GM23338 (cell line): ENCODE measurements at regions not wholly inside any gene's neighbourhood (a gene's known extent, or its start where the extent isn't known, plus 50 kb on each side); places are given as distances from the start of the nearest gene placed in this dataset.

Source experiments
- ATAC-seq: fragments of 200-7000 bp; cut with Tn5 transposase; 3 replicates; pipeline ENCODE4 v1.9.1; 2020
- DNase-seq: peaks from one replicate; pipeline ENCODE4 v3.0.0-alpha.2; 2015; ENCODE audit warnings: low spot score
- H2AFZ ChIP-seq: fragments of 200-600 bp; sonication (generic); 2 replicates; pipeline ENCODE4 v1.8.0; 2016; ENCODE audit warnings: antibody characterized with exemption, mild to moderate bottlenecking, moderate library complexity
- H3F3A ChIP-seq: fragments of 200-600 bp; sonication (generic); replicated peaks from 2 replicates; pipeline ENCODE4 v1.8.0; 2017; ENCODE audit warnings: antibody characterized with exemption, mixed run types, low read depth
- H3K27ac ChIP-seq: fragments of 200-600 bp; sonication (generic); 2 replicates; pipeline ENCODE4 v1.6.1; 2016; ENCODE audit warnings: low read depth
- H3K27me3 ChIP-seq: fragments of 200-600 bp; sonication (generic); 2 replicates; pipeline ENCODE4 v1.8.0; 2016; ENCODE audit warnings: mild to moderate bottlenecking, mixed run types, moderate library complexity; ENCODE audit not compliant: insufficient read depth
- H3K36me3 ChIP-seq: fragments of 200-600 bp; sonication (generic); 2 replicates; pipeline ENCODE4 v1.8.0; 2016; ENCODE audit warnings: mild to moderate bottlenecking; ENCODE audit not compliant: insufficient read depth
- H3K4me1 ChIP-seq: fragments of 200-600 bp; sonication (generic); 2 replicates; pipeline ENCODE4 v1.8.0; 2016; ENCODE audit warnings: mild to moderate bottlenecking, moderate library complexity; ENCODE audit not compliant: insufficient read depth
- H3K4me2 ChIP-seq: fragments of 200-600 bp; sonication (generic); 2 replicates; pipeline ENCODE4 v1.7.1; 2017; ENCODE audit warnings: mixed run types
- H3K4me3 ChIP-seq: fragments of 200-600 bp; sonication (generic); 2 replicates; pipeline ENCODE4 v1.6.1; 2016; ENCODE audit warnings: mixed run types
- H3K79me2 ChIP-seq: fragments of 200-600 bp; sonication (generic); replicated peaks from 2 replicates; pipeline ENCODE4 v1.8.0; 2017; ENCODE audit warnings: mild to moderate bottlenecking; ENCODE audit not compliant: insufficient read depth
- H3K9me2 ChIP-seq: fragments of 200-600 bp; sonication (generic); 2 replicates; pipeline ENCODE4 v1.8.0; 2017; ENCODE audit not compliant: insufficient read depth
- H4K20me1 ChIP-seq: fragments of 200-600 bp; sonication (generic); replicated peaks from 2 replicates; pipeline ENCODE4 v1.8.0; 2017; ENCODE audit warnings: mild to moderate bottlenecking; ENCODE audit not compliant: insufficient read depth
- H3K27ac Mint-ChIP-seq: 2 replicates; pipeline ENCODE4 v1.8.0; 2020; ENCODE audit warnings: inconsistent platforms, mild to moderate bottlenecking, moderate library complexity, mixed read lengths
- H3K27me3 Mint-ChIP-seq: 3 replicates; pipeline ENCODE4 v1.8.0; 2022; ENCODE audit warnings: low read depth, mild to moderate bottlenecking, moderate library complexity, mixed read lengths, inconsistent platforms; ENCODE audit not compliant: insufficient read depth, poor library complexity
- H3K36me3 Mint-ChIP-seq: 3 replicates; pipeline ENCODE4 v1.8.0; 2021; ENCODE audit warnings: low read depth, mild to moderate bottlenecking, inconsistent platforms, moderate library complexity, mixed read lengths
- H3K4me1 Mint-ChIP-seq: 3 replicates; pipeline ENCODE4 v1.8.0; 2020; ENCODE audit warnings: mild to moderate bottlenecking, inconsistent platforms, mixed read lengths
- H3K4me3 Mint-ChIP-seq: 3 replicates; pipeline ENCODE4 v1.8.0; 2021; ENCODE audit warnings: moderate library complexity, mild to moderate bottlenecking, inconsistent platforms, mixed read lengths
- H3K9me3 Mint-ChIP-seq: 3 replicates; pipeline ENCODE4 v1.8.0; 2020; ENCODE audit warnings: moderate library complexity, mild to moderate bottlenecking, inconsistent platforms, mixed read lengths
- CREB1 ChIP-seq: fragments of 250-450 bp; sonication (Bioruptor Pico); IDR thresholded peaks from 2 replicates; pipeline ENCODE4 v1.5.0; 2020; ENCODE audit warnings: low read depth, mild to moderate bottlenecking, moderate library complexity
- CTCF ChIP-seq, 2 experiments: fragments of 200-600 bp in 1 of 2; sonication (generic) in 1 of 2; conservative IDR thresholded peaks; 2 replicates each; pipeline versions ENCODE4 v1.5.1 to v1.6.1; 2016 to 2017; ENCODE audit warnings: antibody characterized with exemption in 2 of 2, low read depth in 2 of 2, mild to moderate bottlenecking in 2 of 2, moderate library complexity in 1 of 2
- ETS1 ChIP-seq: IDR thresholded peaks from 2 replicates; pipeline ENCODE4 v1.6.1; 2016; ENCODE audit warnings: antibody characterized with exemption
- JUNB ChIP-seq: IDR thresholded peaks from one replicate; pipeline ENCODE4 v1.6.1; 2016; ENCODE audit warnings: antibody characterized with exemption; ENCODE audit not compliant: unreplicated experiment
- ZNF114 ChIP-seq: fragments of 250-450 bp; sonication (Bioruptor Pico); IDR thresholded peaks from 2 replicates; pipeline ENCODE4 v1.5.0; 2020; ENCODE audit warnings: mild to moderate bottlenecking, moderate library complexity
- ZNF331 ChIP-seq: fragments of 250-450 bp; sonication (Bioruptor Pico); IDR thresholded peaks from 2 replicates; pipeline ENCODE4 v1.5.0; 2020; ENCODE audit warnings: low read depth, mild to moderate bottlenecking, moderate library complexity
- ZNF462 ChIP-seq: fragments of 250-450 bp; sonication (Bioruptor Pico); IDR thresholded peaks from 2 replicates; pipeline ENCODE4 v1.5.0; 2020; ENCODE audit warnings: mild to moderate bottlenecking, moderate library complexity

- Mint-ChIP-seq H3K27me3 (peaks cover 2% of the 10 kb centered on the region), H3K27ac (no peak overlapping the region), H3K36me3 (no peaks in the 10 kb centered on the region), H3K4me3 (no peak overlapping the region), H3K4me1 (peaks cover 12% of the 10 kb centered on the region; the same call in 2 of the 3 replicates), H3K9me3 (no peaks in the 10 kb centered on the region)
- no peak for TF ChIP-seq ZNF462 (CRISPR knock-in tag)
- no peak for TF ChIP-seq ZNF331 (CRISPR knock-in tag)
- TF ChIP-seq CTCF (conservative IDR thresholded peaks at IDR 0.05; ENCODE audit: low read depth in 2 of 2) = no peak
- no peak for TF ChIP-seq CREB1 (CRISPR knock-in tag)
- no peak for TF ChIP-seq ZNF114 (CRISPR knock-in tag)
- TF ChIP-seq ETS1 = no peak
- no peak for TF ChIP-seq JUNB
- Histone ChIP-seq H3F3A (no peaks in the 10 kb centered on the region), H3K9me2 (no peaks in the 10 kb centered on the region), H3K4me1 (peaks cover 6% of the 10 kb centered on the region), H3K4me2 (no peak overlapping the region), H3K27ac (no peak overlapping the region), H3K36me3 (no peaks in the 10 kb centered on the region), H2AFZ (no peak overlapping the region), H3K4me3 (no peak overlapping the region), H3K79me2 (no peaks in the 10 kb centered on the region), H3K27me3 (no peaks in the 10 kb centered on the region), H4K20me1 (no peaks in the 10 kb centered on the region)
- DNase-seq = no peak
- ATAC-seq = no peak
These were observed 259.2 kb downstream of the PCDH7 start for GRCh38 chr4:30979402-30979801.
